ENCODE measurements at regions not wholly inside any gene's neighbourhood (a gene's known extent, or its start where the extent isn't known, plus 50 kb on each side); places are given as distances from the start of the nearest gene placed in this dataset.

- TF ChIP-seq E2F2 (CRISPR knock-in tag; IDR thresholded peaks at IDR 0.05; ENCODE audit: borderline replicate concordance) (no peak), CCAR2 (optimal IDR thresholded peaks at IDR 0.05; ENCODE audit: low read depth, low read length) (no peak), ADNP (CRISPR knock-in tag; IDR thresholded peaks at IDR 0.05) (no peak), KDM5B (CRISPR knock-in tag; IDR thresholded peaks at IDR 0.05; ENCODE audit: borderline replicate concordance) (no peak; the same call in 1 of the 2 replicates), ARID2 (CRISPR knock-in tag; IDR thresholded peaks at IDR 0.05; ENCODE audit: borderline replicate concordance) (no peak), RNF2 (conservative IDR thresholded peaks at IDR 0.05; ENCODE audit: low read depth) (peak; percentile 80), SOX5 (CRISPR knock-in tag; IDR thresholded peaks at IDR 0.05; ENCODE audit: borderline replicate concordance) (peak; percentile 58; the same call in 1 of the 2 replicates), SRY (CRISPR knock-in tag; IDR thresholded peaks at IDR 0.05) (peak; percentile 54; the same call in 1 of the 2 replicates), ZNF251 (CRISPR knock-in tag; IDR thresholded peaks at IDR 0.05) (no peak), ZBTB21 (CRISPR knock-in tag; IDR thresholded peaks at IDR 0.05) (no peak), NFAT5 (CRISPR knock-in tag; IDR thresholded peaks at IDR 0.05) (no peak), LBX2 (CRISPR knock-in tag; IDR thresholded peaks at IDR 0.05; ENCODE audit: borderline replicate concordance) (no peak), ZNF460 (CRISPR knock-in tag; IDR thresholded peaks at IDR 0.05; ENCODE audit: borderline replicate concordance) (no peak), ISL2 (CRISPR knock-in tag; IDR thresholded peaks at IDR 0.05) (no peak), HNF4A (CRISPR knock-in tag; IDR thresholded peaks at IDR 0.05) (no peak), ZNF780A (CRISPR knock-in tag; IDR thresholded peaks at IDR 0.05) (no peak), ETS1 (CRISPR knock-in tag; IDR thresholded peaks at IDR 0.05) (no peak), RFX1 (IDR thresholded peaks at IDR 0.05) (no peak), ZNF713 (CRISPR knock-in tag; IDR thresholded peaks at IDR 0.05) (no peak), HIVEP1 (CRISPR knock-in tag; IDR thresholded peaks at IDR 0.05) (peak; percentile 77), ATF1 (CRISPR knock-in tag; IDR thresholded peaks at IDR 0.05) (no peak), ZNF160 (CRISPR knock-in tag; IDR thresholded peaks at IDR 0.05) (no peak), ZNF3 (CRISPR knock-in tag; IDR thresholded peaks at IDR 0.05) (no peak)
These were observed 218.6 kb downstream of the PIK3R1 start (continued) for GRCh38 chr5:68433923-68434879.

Data from HepG2 (cell line).